OCI-LY3 (cell line): ENCODE measurements at regions not wholly inside any gene's neighbourhood (a gene's known extent, or its start where the extent isn't known, plus 50 kb on each side); places are given as distances from the start of the nearest gene placed in this dataset.

ENCODE experiments used
- CTCF ChIP-seq: fragments of 200-600, 300-600 bp; sonication (generic); IDR thresholded peaks from 2 replicates; pipeline ENCODE4 v1.5.1; 2014; ENCODE audit warnings: antibody characterized with exemption, low read length, low read depth
- EZH2phosphoT487 ChIP-seq: fragments of 200-600 bp; shearing (Covaris generic); IDR thresholded peaks from 2 replicates; pipeline ENCODE4 v1.6.1; 2018; ENCODE audit warnings: antibody characterized with exemption, mixed run types, low read depth

- TF ChIP-seq CTCF (no peak), EZH2phosphoT487 (no peak)
Measured at GRCh38 chr13:86920961-86921360, 750.2 kb upstream of the SLITRK5 start.
